ENCODE measurements at regions not wholly inside any gene's neighbourhood (a gene's known extent, or its start where the extent isn't known, plus 50 kb on each side); places are given as distances from the start of the nearest gene placed in this dataset.

DNA sequence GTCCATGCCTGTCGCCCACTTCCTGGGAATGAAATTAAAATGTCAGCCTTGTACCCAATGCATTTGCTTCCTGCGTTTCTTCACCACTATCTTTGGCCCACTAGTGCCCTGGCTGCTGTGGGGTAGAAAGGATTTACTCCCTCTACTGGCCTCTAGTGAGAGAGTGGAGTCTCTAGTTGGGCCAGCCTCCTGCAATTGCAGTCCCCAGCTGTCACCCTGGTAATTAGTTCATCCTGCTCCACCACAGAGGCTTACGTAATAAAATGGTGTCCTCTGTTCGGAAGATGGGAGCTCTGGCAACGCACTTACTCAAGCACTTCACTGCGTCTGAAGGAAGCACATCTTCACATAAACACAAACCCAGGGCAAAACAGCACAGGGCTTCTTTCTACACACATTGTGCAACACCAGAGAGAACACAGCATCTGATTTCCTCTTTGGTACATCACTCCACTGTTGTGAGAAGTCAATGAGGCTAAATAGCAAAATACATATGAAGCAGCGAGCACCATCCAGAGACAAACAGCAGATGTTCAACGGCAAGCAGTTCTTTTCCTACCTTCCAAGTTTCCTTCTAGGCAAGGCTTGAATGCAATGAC, 274.6 kb downstream of the LRATD1 start:
- no peak overlapping the region for H3K9ac ChIP-seq (ENCODE audit: low read length)
- H3K36me3 ChIP-seq (ENCODE audit: control insufficient read depth, insufficient read depth, low read length), result no peaks in the 10 kb centered on the region
- no peaks in the 10 kb centered on the region for H3K27me3 ChIP-seq (ENCODE audit: control insufficient read depth, insufficient read depth, low read length)
- peaks cover 3% of the 10 kb centered on the region for H3K4me1 ChIP-seq (ENCODE audit: control insufficient read depth, insufficient read depth, low read length)
- H3K4me3 ChIP-seq (ENCODE audit: low read depth, low read length), result no peak overlapping the region
- H3K9me3 ChIP-seq (ENCODE audit: control insufficient read depth, insufficient read depth, low read depth, low read length), result no peaks in the 10 kb centered on the region
- no peak overlapping the region for H3K27ac ChIP-seq (ENCODE audit: low read depth, low read length)

DNA sequence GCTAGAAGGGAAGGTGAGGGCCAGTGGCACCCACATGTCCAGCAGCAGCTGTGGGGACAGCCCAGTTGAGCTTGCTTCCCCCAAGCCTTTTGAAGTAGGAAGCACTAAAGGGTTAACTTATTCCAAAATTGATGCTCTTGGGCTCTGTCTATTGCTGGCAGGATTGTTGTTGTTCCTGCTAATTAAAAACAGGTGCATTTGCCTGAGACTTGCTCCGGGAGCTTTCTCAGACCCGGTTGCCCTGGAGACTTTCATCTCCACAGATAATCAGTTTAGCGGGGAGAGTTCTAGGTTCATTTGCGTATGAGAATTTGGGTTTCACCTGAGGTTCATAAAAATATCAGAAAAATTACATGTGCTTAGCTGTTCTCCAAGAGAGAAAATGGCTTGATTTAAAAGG, 277.3 kb downstream of the LRATD1 start:
- H3K4me3 ChIP-seq (ENCODE audit: low read depth, low read length), result no peak overlapping the region
- H3K9me3 ChIP-seq (ENCODE audit: control insufficient read depth, insufficient read depth, low read depth, low read length), result no peaks in the 10 kb centered on the region
- H3K27ac ChIP-seq (ENCODE audit: low read depth, low read length), result no peak overlapping the region
- peaks cover 3% of the 10 kb centered on the region; the same call in 1 of the 2 replicates for H3K4me1 ChIP-seq (ENCODE audit: control insufficient read depth, insufficient read depth, low read length)
- no peak overlapping the region for H3K9ac ChIP-seq (ENCODE audit: low read length)
- H3K36me3 ChIP-seq (ENCODE audit: control insufficient read depth, insufficient read depth, low read length), result no peaks in the 10 kb centered on the region
- H3K27me3 ChIP-seq (ENCODE audit: control insufficient read depth, insufficient read depth, low read length), result no peaks in the 10 kb centered on the region

DNA sequence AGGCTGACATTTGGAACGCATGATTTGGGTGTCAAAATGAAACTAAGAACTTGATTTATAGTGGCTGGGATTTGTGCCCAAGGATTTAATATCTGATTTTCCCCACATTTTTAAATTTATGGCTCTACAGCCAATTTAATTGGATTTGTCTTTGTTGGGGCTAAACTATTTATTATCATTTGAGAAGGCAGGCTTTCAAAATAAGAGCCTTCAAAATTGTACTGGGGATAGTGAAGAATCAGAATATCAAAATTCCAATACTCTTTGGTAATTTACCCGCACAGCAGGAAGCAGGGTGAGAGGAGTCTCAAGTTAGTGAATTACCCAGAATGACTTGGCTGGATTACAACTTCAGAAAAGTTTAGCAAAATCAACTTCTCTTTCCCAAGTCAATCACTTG, 278.1 kb downstream of the LRATD1 start:
- Histone ChIP-seq H3K9me3 (ENCODE audit: control insufficient read depth, insufficient read depth, low read depth, low read length) (no peaks in the 10 kb centered on the region), H3K4me3 (ENCODE audit: low read depth, low read length) (no peak overlapping the region), H3K27me3 (ENCODE audit: control insufficient read depth, insufficient read depth, low read length) (no peaks in the 10 kb centered on the region), H3K36me3 (ENCODE audit: control insufficient read depth, insufficient read depth, low read length) (no peaks in the 10 kb centered on the region), H3K9ac (ENCODE audit: low read length) (no peak overlapping the region), H3K27ac (ENCODE audit: low read depth, low read length) (no peak overlapping the region), H3K4me1 (ENCODE audit: control insufficient read depth, insufficient read depth, low read length) (peaks cover 3% of the 10 kb centered on the region; the same call in 1 of the 2 replicates)

DNA sequence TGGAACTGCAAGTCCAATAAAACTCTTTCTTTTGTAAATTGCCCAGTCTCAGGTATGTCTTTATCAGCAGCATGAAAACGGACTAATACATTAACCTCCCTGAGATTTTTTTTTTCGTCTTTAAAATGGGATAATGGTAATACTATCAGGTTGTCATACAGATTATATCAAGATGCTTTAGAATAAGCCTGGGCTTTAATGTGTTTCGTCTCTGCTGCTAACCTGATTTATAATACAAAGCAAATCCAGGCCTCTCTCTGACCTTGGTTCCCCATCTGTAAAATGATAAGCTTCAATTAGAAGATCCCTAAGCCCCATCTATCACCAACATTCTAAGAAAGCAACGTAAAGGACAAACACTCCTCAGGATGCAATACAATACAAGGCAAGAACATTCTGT, 283.5 kb downstream of the LRATD1 start:
- H3K4me3 ChIP-seq (ENCODE audit: low read depth, low read length), result no peak overlapping the region
- H3K9ac ChIP-seq (ENCODE audit: low read length), result no peak overlapping the region
- no peak overlapping the region for H3K27ac ChIP-seq (ENCODE audit: low read depth, low read length)
- no peaks in the 10 kb centered on the region for H3K27me3 ChIP-seq (ENCODE audit: control insufficient read depth, insufficient read depth, low read length)
- H3K4me1 ChIP-seq (ENCODE audit: control insufficient read depth, insufficient read depth, low read length), result no peaks in the 10 kb centered on the region
- H3K9me3 ChIP-seq (ENCODE audit: control insufficient read depth, insufficient read depth, low read depth, low read length), result no peaks in the 10 kb centered on the region
- H3K36me3 ChIP-seq (ENCODE audit: control insufficient read depth, insufficient read depth, low read length), result no peaks in the 10 kb centered on the region

DNA sequence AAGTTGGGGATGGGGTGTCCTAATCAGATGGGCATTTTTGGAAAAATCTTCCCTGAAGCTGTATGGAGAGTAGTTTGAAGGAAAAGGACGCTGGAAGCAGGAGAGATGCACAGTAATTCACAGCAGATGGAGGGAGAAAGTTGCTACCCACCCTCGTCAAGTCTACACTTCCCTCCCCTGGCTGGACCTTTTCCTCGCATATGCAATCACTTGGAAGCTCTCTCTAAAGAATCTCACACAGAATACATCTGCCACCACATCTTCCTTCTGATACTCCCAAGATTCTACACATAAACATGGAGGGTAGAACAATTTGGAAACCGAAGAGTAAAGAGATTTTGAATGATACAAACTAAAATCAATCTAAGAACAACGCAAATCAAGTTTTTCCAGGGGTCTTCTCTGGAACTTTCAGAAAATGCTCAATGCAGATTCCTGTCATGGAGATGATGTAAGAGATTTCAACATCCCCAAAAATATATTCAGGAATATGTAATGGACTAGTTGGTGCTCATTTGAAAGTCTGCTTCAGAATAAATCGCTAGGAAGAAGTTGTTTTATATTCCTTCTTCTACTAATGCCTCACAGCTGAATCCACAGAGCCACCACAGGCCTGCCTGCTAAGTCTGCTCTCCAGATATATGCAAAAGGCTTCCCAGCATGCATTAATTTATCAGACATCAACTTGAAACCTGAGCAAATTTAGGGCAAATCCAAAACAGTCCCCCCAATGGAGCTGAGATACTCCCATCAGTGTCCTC, 291.5 kb downstream of the LRATD1 start:
- H3K36me3 ChIP-seq (ENCODE audit: control insufficient read depth, insufficient read depth, low read length), result no peaks in the 10 kb centered on the region
- no peaks in the 10 kb centered on the region for H3K9me3 ChIP-seq (ENCODE audit: control insufficient read depth, insufficient read depth, low read depth, low read length)
- no peak overlapping the region for H3K9ac ChIP-seq (ENCODE audit: low read length)
- no peaks in the 10 kb centered on the region for H3K27me3 ChIP-seq (ENCODE audit: control insufficient read depth, insufficient read depth, low read length)
- no peaks in the 10 kb centered on the region for H3K4me1 ChIP-seq (ENCODE audit: control insufficient read depth, insufficient read depth, low read length)
- no peak overlapping the region for H3K27ac ChIP-seq (ENCODE audit: low read depth, low read length)
- H3K4me3 ChIP-seq (ENCODE audit: low read depth, low read length), result no peak overlapping the region

DNA sequence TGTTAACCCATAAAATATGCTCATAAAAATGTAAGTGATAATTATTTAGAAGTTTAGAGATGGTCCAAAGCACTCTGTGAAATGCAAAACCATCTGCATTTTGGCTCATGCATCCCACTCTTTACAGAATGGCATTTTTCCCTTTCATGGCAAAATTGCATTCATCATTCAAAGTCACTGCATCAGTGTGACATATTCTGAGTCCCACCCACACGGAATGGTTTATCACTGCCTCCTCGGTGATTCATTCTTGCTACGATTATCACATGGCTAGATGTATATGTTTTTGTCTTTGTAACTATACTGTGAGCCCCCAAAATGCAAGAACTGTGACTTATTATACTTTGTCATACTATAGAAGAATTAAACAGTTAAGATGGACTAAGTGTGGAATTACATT, 293.0 kb downstream of the LRATD1 start:
- H3K36me3 ChIP-seq (ENCODE audit: control insufficient read depth, insufficient read depth, low read length), result no peaks in the 10 kb centered on the region
- H3K9ac ChIP-seq (ENCODE audit: low read length), result no peak overlapping the region

DNA sequence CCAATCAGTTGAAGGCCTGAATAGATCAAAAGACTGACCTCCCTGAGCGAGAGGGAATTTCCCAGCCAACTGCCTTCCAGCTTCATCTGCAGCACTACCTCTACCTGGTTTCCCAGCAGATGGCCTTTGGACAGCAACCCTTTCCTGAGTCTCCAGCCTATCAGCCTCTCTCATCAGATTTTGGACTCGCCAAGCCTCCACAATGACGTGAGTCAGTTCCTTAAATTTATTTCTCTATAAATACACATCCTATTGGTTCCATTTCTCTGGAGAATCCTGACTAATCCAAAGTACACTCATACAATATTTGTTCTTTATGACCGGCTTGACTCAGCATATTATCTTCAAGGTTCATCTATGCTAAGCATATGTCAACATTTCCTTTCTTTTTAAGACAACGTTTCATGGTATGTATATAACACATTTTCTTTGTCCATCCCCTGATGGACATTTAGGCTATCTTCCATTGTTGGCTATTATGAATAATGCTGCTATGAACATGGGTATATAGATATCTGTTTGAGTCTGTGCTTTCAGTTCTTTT, 294.6 kb downstream of the LRATD1 start:
- Histone ChIP-seq H3K36me3 (ENCODE audit: control insufficient read depth, insufficient read depth, low read length) (no peaks in the 10 kb centered on the region), H3K9ac (ENCODE audit: low read length) (no peak overlapping the region), H3K4me3 (ENCODE audit: low read depth, low read length) (no peak overlapping the region), H3K4me1 (ENCODE audit: control insufficient read depth, insufficient read depth, low read length) (no peaks in the 10 kb centered on the region), H3K27ac (ENCODE audit: low read depth, low read length) (no peak overlapping the region), H3K9me3 (ENCODE audit: control insufficient read depth, insufficient read depth, low read depth, low read length) (no peaks in the 10 kb centered on the region), H3K27me3 (ENCODE audit: control insufficient read depth, insufficient read depth, low read length) (no peaks in the 10 kb centered on the region)

More for the DNA sequence above, 293.0 kb downstream of the LRATD1 start:
- Histone ChIP-seq H3K27ac (ENCODE audit: low read depth, low read length) (no peak overlapping the region), H3K27me3 (ENCODE audit: control insufficient read depth, insufficient read depth, low read length) (no peaks in the 10 kb centered on the region), H3K9me3 (ENCODE audit: control insufficient read depth, insufficient read depth, low read depth, low read length) (no peaks in the 10 kb centered on the region), H3K4me3 (ENCODE audit: low read depth, low read length) (no peak overlapping the region), H3K4me1 (ENCODE audit: control insufficient read depth, insufficient read depth, low read length) (no peaks in the 10 kb centered on the region)

DNA sequence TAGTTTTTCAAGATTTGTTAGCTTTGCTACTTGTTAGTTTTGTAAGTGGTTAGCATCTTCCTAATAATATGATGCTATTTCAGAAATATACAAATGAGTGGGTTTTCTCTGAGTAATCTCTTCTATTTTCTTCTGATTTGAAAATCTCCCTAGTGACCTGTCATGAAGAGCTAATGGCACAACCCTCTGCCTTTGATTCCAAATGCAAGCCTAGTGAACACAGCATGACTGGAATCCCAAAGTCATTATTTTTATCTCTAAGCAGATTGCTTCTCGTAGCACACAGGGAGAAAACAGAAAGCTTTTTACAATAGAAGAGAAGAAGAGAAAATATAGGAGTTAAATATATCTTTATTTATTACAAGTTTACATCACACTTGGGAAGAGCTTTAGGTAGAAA, 295.5 kb downstream of the LRATD1 start:
- Histone ChIP-seq H3K9me3 (ENCODE audit: control insufficient read depth, insufficient read depth, low read depth, low read length) (no peaks in the 10 kb centered on the region), H3K27ac (ENCODE audit: low read depth, low read length) (no peak overlapping the region), H3K4me1 (ENCODE audit: control insufficient read depth, insufficient read depth, low read length) (no peaks in the 10 kb centered on the region), H3K9ac (ENCODE audit: low read length) (no peak overlapping the region), H3K27me3 (ENCODE audit: control insufficient read depth, insufficient read depth, low read length) (no peaks in the 10 kb centered on the region), H3K36me3 (ENCODE audit: control insufficient read depth, insufficient read depth, low read length) (no peaks in the 10 kb centered on the region), H3K4me3 (ENCODE audit: low read depth, low read length) (no peak overlapping the region)

DNA sequence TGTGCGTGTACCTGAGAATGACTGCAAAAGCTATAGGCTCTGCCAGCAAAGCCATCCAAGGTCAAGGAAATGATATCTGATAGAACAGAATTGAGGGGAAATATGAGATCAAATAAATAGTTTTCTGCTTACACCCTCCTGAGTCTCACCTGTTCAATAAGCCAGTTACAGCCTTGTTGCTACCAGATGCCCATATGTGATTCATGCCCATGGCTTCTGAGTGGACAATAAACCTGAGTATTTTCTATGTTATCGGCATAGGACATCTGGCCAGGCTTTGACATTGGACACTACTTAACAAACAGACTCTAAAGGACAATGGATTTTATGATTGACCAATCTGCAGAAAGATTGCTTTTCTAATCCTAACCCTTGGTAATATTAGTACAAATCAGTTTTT, 297.9 kb downstream of the LRATD1 start:
- H3K9me3 ChIP-seq (ENCODE audit: control insufficient read depth, insufficient read depth, low read depth, low read length), result no peaks in the 10 kb centered on the region
- H3K4me3 ChIP-seq (ENCODE audit: low read depth, low read length), result no peak overlapping the region
- H3K9ac ChIP-seq (ENCODE audit: low read length), result no peak overlapping the region
- no peaks in the 10 kb centered on the region for H3K27me3 ChIP-seq (ENCODE audit: control insufficient read depth, insufficient read depth, low read length)
- no peaks in the 10 kb centered on the region for H3K4me1 ChIP-seq (ENCODE audit: control insufficient read depth, insufficient read depth, low read length)
- no peak overlapping the region for H3K27ac ChIP-seq (ENCODE audit: low read depth, low read length)
- H3K36me3 ChIP-seq (ENCODE audit: control insufficient read depth, insufficient read depth, low read length), result no peaks in the 10 kb centered on the region

DNA sequence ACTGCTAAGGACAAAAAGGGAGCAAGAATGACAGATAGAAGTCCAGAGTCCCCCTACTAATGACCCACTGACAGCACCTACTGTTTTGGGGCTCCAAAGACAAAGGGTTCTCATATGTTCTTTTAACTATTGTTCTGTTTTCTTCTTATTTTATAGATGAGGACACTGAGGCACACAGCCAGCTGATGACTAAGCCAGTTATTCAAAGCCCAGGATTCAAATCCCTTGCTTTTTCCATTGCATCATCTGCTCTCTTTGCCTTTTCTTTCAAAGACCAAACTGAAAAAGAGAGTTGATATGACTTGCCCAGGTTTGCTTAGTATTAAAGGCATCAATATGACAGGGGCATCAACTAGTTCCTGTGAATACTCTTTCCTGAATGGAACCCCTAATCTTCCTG, 299.8 kb downstream of the LRATD1 start:
- Histone ChIP-seq H3K36me3 (ENCODE audit: control insufficient read depth, insufficient read depth, low read length) (no peaks in the 10 kb centered on the region), H3K27me3 (ENCODE audit: control insufficient read depth, insufficient read depth, low read length) (no peaks in the 10 kb centered on the region), H3K4me1 (ENCODE audit: control insufficient read depth, insufficient read depth, low read length) (no peaks in the 10 kb centered on the region), H3K4me3 (ENCODE audit: low read depth, low read length) (no peak overlapping the region), H3K9me3 (ENCODE audit: control insufficient read depth, insufficient read depth, low read depth, low read length) (peaks cover 3% of the 10 kb centered on the region), H3K27ac (ENCODE audit: low read depth, low read length) (no peak overlapping the region), H3K9ac (ENCODE audit: low read length) (no peak overlapping the region)

DNA sequence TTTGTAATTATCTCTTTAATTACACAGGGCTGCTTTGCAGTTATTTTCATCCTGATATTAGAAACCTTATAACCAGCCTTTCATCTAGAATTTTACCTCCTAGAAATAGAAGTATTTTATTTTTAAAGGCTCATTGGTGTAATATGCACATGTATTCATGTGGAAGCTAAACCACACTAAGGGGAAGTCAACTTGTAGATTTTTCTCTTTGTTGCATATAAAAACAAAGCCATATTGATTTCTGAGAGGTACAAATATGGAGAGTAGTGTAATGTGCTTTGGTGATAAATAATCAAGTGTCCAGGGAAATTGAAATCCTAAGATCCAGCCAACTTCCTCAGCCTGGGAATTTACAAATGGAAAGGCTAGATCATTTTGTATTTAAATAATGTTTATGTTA, 301.2 kb downstream of the LRATD1 start:
- Histone ChIP-seq H3K27ac (ENCODE audit: low read depth, low read length) (no peak overlapping the region), H3K4me3 (ENCODE audit: low read depth, low read length) (no peak overlapping the region), H3K4me1 (ENCODE audit: control insufficient read depth, insufficient read depth, low read length) (no peaks in the 10 kb centered on the region), H3K9me3 (ENCODE audit: control insufficient read depth, insufficient read depth, low read depth, low read length) (peaks cover 8% of the 10 kb centered on the region), H3K27me3 (ENCODE audit: control insufficient read depth, insufficient read depth, low read length) (no peaks in the 10 kb centered on the region), H3K9ac (ENCODE audit: low read length) (no peak overlapping the region), H3K36me3 (ENCODE audit: control insufficient read depth, insufficient read depth, low read length) (no peaks in the 10 kb centered on the region)
